ENCODE measurements at regions not wholly inside any gene's neighbourhood (a gene's known extent, or its start where the extent isn't known, plus 50 kb on each side); places are given as distances from the start of the nearest gene placed in this dataset.

DNA sequence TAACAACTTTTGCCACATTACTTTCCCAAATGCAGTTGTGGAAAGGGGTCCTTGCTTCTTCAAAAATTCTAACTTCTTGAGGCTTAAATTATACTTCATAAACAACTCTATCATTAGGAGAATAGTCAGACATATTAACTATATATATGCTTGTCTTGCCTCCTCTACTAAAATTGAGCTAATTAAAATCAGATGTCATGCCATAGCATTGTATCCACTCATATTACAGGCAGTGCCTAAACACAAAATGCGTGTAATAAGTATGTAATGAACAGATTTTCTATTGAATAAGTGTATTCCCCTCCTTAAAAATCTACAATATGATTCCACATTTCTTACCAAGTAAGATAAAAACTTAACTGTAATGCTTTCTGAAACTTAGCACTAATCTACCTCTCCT lies 204.5 kb downstream of the PLK2 start:
- TF ChIP-seq POLR2A (IDR thresholded peaks at IDR 0.05) (no peak), POLR2AphosphoS5 (IDR thresholded peaks at IDR 0.05) (no peak)
- TF ChIP-seq, protein P1, sequence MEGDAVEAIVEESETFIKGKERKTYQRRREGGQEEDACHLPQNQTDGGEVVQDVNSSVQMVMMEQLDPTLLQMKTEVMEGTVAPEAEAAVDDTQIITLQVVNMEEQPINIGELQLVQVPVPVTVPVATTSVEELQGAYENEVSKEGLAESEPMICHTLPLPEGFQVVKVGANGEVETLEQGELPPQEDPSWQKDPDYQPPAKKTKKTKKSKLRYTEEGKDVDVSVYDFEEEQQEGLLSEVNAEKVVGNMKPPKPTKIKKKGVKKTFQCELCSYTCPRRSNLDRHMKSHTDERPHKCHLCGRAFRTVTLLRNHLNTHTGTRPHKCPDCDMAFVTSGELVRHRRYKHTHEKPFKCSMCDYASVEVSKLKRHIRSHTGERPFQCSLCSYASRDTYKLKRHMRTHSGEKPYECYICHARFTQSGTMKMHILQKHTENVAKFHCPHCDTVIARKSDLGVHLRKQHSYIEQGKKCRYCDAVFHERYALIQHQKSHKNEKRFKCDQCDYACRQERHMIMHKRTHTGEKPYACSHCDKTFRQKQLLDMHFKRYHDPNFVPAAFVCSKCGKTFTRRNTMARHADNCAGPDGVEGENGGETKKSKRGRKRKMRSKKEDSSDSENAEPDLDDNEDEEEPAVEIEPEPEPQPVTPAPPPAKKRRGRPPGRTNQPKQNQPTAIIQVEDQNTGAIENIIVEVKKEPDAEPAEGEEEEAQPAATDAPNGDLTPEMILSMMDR (IDR thresholded peaks at IDR 0.05 in 8 of 11, conservative IDR thresholded peaks at IDR 0.05 in 3 of 11): no peak

All from spleen (tissue), 7 donors.